ENCODE measurements at regions not wholly inside any gene's neighbourhood (a gene's known extent, or its start where the extent isn't known, plus 50 kb on each side); places are given as distances from the start of the nearest gene placed in this dataset.

DNA sequence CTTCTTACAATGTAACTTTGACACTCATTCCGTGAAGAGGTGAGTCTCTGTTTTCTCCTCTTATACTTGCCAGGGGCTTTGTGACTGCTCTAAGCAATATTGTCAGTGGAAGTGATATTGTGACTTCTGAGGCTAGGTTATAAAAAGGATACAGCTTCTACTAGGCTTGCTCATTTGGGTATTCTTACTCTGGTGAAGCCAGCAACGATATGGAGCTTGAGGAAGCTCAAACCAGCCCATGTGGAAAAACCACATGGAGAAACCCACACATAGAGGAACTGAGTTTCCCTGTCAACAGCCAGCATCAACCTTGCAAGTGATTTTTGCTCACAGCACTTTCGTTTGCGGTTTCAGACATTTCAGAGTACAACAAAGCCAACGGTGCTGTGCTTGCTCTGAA lies 149.6 kb upstream of the SEMA3E start:
- Histone ChIP-seq H2AK5ac (ENCODE audit: low read length, severe bottlenecking) (no peak overlapping the region), H4K8ac (ENCODE audit: low read length) (no peak overlapping the region), H2AFZ (ENCODE audit: low read depth, low read length) (no peak overlapping the region), H2BK5ac (ENCODE audit: low read depth, low read length, poor library complexity, severe bottlenecking) (no peak overlapping the region), H2BK12ac (ENCODE audit: low read length in 2 of 2) (no peak overlapping the region), H3K27ac (ENCODE audit: low read length, poor library complexity, severe bottlenecking) (no peak overlapping the region), H3K4me3 (ENCODE audit: insufficient read depth in 1 of 2, low read depth in 1 of 2, low read length in 2 of 2) (no peak overlapping the region), H2BK120ac (ENCODE audit: low read depth, low read length) (no peak overlapping the region), H4K91ac (ENCODE audit: low read length) (no peak overlapping the region), H3K27me3 (ENCODE audit: control insufficient read depth in 1 of 2, insufficient read depth in 1 of 2, low read length in 2 of 2) (no peaks in the 10 kb centered on the region), H3K14ac (ENCODE audit: low read length in 2 of 2) (no peak overlapping the region), H2BK15ac (ENCODE audit: low read depth, poor library complexity, severe bottlenecking) (no peak overlapping the region), H3K4me2 (ENCODE audit: low read length, poor library complexity, severe bottlenecking) (no peak overlapping the region), H3K9me3 (ENCODE audit: control insufficient read depth, low read length) (no peaks in the 10 kb centered on the region), H3K4ac (ENCODE audit: low read depth in 1 of 2, low read length in 2 of 2) (no peak overlapping the region), H3K36me3 (ENCODE audit: control insufficient read depth in 1 of 2, insufficient read depth in 2 of 2, low read depth in 1 of 2, low read length in 2 of 2) (no peaks in the 10 kb centered on the region), H3K18ac (ENCODE audit: low read depth in 1 of 2, low read length in 2 of 2) (no peak overlapping the region), H3K4me1 (ENCODE audit: control insufficient read depth, insufficient read depth, low read depth, low read length) (no peaks in the 10 kb centered on the region), H3K9ac (ENCODE audit: low read length) (no peak overlapping the region), H3K79me1 (replicated peaks; ENCODE audit: low read length, poor library complexity, severe bottlenecking) (no peaks in the 10 kb centered on the region), H3K23ac (ENCODE audit: low read length in 2 of 2) (no peak overlapping the region)
- DNase-seq = no peak
- WGBS = 94% methylated on average over 5 of the region's 5 CpGs

DNA sequence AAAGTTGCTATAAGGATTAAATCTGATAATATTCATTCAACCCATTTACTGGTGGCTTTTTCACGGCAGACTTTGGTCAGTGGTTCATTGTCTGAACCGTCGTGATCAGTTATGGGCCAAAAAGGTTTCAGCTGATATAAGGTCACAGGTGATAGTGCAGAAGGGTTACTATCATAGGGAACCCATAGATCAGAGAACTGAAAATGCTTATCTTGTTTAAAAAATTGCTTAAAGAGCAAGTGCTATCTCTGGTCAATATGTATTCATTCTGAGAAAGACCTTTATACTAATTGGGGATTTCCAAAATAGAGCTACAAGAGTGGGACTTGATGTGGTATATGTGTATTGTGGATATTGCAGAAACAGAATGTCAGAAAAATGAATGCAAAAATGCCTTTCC lies 147.8 kb upstream of the SEMA3E start:
- Histone ChIP-seq H4K8ac (ENCODE audit: low read length) (no peak overlapping the region), H2BK12ac (ENCODE audit: low read length in 2 of 2) (no peak overlapping the region), H3K9me3 (ENCODE audit: control insufficient read depth, low read length) (no peaks in the 10 kb centered on the region), H3K18ac (ENCODE audit: low read depth in 1 of 2, low read length in 2 of 2) (no peak overlapping the region), H3K36me3 (ENCODE audit: control insufficient read depth in 1 of 2, insufficient read depth in 2 of 2, low read depth in 1 of 2, low read length in 2 of 2) (no peaks in the 10 kb centered on the region), H3K14ac (ENCODE audit: low read length in 2 of 2) (no peak overlapping the region), H3K23ac (ENCODE audit: low read length in 2 of 2) (no peak overlapping the region), H3K79me1 (replicated peaks; ENCODE audit: low read length, poor library complexity, severe bottlenecking) (no peaks in the 10 kb centered on the region), H3K27me3 (ENCODE audit: control insufficient read depth in 1 of 2, insufficient read depth in 1 of 2, low read length in 2 of 2) (no peaks in the 10 kb centered on the region), H3K9ac (ENCODE audit: low read length) (no peak overlapping the region), H2AK5ac (ENCODE audit: low read length, severe bottlenecking) (no peak overlapping the region), H2BK120ac (ENCODE audit: low read depth, low read length) (no peak overlapping the region), H2AFZ (ENCODE audit: low read depth, low read length) (no peak overlapping the region), H3K4me1 (ENCODE audit: control insufficient read depth, insufficient read depth, low read depth, low read length) (no peaks in the 10 kb centered on the region), H2BK5ac (ENCODE audit: low read depth, low read length, poor library complexity, severe bottlenecking) (no peak overlapping the region), H3K4ac (ENCODE audit: low read depth in 1 of 2, low read length in 2 of 2) (no peak overlapping the region), H3K4me3 (ENCODE audit: insufficient read depth in 1 of 2, low read depth in 1 of 2, low read length in 2 of 2) (no peak overlapping the region), H3K4me2 (ENCODE audit: low read length, poor library complexity, severe bottlenecking) (no peak overlapping the region), H3K27ac (ENCODE audit: low read length, poor library complexity, severe bottlenecking) (no peak overlapping the region), H2BK15ac (ENCODE audit: low read depth, poor library complexity, severe bottlenecking) (no peak overlapping the region), H4K91ac (ENCODE audit: low read length) (no peak overlapping the region)
- no peak for DNase-seq
- 89% methylated on average over 3 of the region's 3 CpGs for whole genome bisulfite sequencing

DNA sequence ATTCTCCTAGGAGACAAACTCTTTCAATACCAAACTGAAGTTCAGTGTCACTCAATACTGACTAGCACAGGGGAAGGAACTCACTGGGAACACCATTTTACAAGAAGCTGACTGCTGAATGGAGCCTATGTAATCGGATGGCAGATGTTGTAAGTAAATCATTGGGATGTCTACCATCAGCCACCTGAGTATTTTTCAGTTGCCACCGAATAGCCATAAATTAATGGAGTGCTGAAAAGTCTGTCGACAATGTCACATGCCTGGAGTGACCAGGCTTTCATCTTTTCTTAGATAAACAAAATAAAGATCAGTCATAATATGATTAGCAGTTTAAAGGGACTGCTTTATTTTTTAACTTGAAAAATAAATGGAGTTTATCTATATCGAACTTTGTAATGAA lies 145.9 kb upstream of the SEMA3E start:
- Histone ChIP-seq H2BK120ac (ENCODE audit: low read depth, low read length) (no peak overlapping the region), H3K4ac (ENCODE audit: low read depth in 1 of 2, low read length in 2 of 2) (no peak overlapping the region), H2AFZ (ENCODE audit: low read depth, low read length) (no peak overlapping the region), H3K9me3 (ENCODE audit: control insufficient read depth, low read length) (no peaks in the 10 kb centered on the region), H3K4me1 (ENCODE audit: control insufficient read depth, insufficient read depth, low read depth, low read length) (no peaks in the 10 kb centered on the region), H3K4me3 (ENCODE audit: insufficient read depth in 1 of 2, low read depth in 1 of 2, low read length in 2 of 2) (no peak overlapping the region), H4K8ac (ENCODE audit: low read length) (no peak overlapping the region), H2AK5ac (ENCODE audit: low read length, severe bottlenecking) (no peak overlapping the region), H3K79me1 (replicated peaks; ENCODE audit: low read length, poor library complexity, severe bottlenecking) (no peaks in the 10 kb centered on the region), H3K9ac (ENCODE audit: low read length) (no peak overlapping the region), H2BK12ac (ENCODE audit: low read length in 2 of 2) (no peak overlapping the region), H3K36me3 (ENCODE audit: control insufficient read depth in 1 of 2, insufficient read depth in 2 of 2, low read depth in 1 of 2, low read length in 2 of 2) (no peaks in the 10 kb centered on the region), H3K23ac (ENCODE audit: low read length in 2 of 2) (no peak overlapping the region), H4K91ac (ENCODE audit: low read length) (no peak overlapping the region), H2BK15ac (ENCODE audit: low read depth, poor library complexity, severe bottlenecking) (no peak overlapping the region), H3K14ac (ENCODE audit: low read length in 2 of 2) (no peak overlapping the region), H3K4me2 (ENCODE audit: low read length, poor library complexity, severe bottlenecking) (no peak overlapping the region), H3K27ac (ENCODE audit: low read length, poor library complexity, severe bottlenecking) (no peak overlapping the region), H3K27me3 (ENCODE audit: control insufficient read depth in 1 of 2, insufficient read depth in 1 of 2, low read length in 2 of 2) (no peaks in the 10 kb centered on the region), H3K18ac (ENCODE audit: low read depth in 1 of 2, low read length in 2 of 2) (no peak overlapping the region), H2BK5ac (ENCODE audit: low read depth, low read length, poor library complexity, severe bottlenecking) (no peak overlapping the region)
- WGBS = 59% methylated on average over 2 of the region's 4 CpGs
- DNase-seq = no peak

DNA sequence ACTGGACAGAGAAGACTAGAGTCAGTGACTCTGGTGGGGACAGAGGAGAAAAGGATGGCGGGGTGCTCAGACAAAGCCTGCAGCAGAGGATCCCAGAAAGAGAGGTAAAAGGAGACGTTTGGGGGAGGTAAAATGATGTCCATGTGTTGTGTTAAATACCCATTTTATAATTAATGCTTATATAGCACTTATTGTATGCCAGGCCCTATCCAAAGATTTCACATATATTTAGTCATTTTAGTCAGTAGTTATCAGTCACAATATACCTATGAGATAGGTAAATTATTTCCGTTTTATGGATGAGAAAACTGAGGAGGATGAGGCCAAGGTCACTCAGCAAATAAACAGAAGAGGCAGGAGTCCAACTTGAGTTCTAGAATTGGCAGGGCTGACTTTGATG lies 144.6 kb upstream of the SEMA3E start:
- Histone ChIP-seq H3K18ac (ENCODE audit: low read depth in 1 of 2, low read length in 2 of 2) (no peak overlapping the region), H3K4me2 (ENCODE audit: low read length, poor library complexity, severe bottlenecking) (no peak overlapping the region), H3K36me3 (ENCODE audit: control insufficient read depth in 1 of 2, insufficient read depth in 2 of 2, low read depth in 1 of 2, low read length in 2 of 2) (no peaks in the 10 kb centered on the region), H2BK12ac (ENCODE audit: low read length in 2 of 2) (no peak overlapping the region), H3K27me3 (ENCODE audit: control insufficient read depth in 1 of 2, insufficient read depth in 1 of 2, low read length in 2 of 2) (no peaks in the 10 kb centered on the region), H2BK5ac (ENCODE audit: low read depth, low read length, poor library complexity, severe bottlenecking) (no peak overlapping the region), H3K4me1 (ENCODE audit: control insufficient read depth, insufficient read depth, low read depth, low read length) (no peaks in the 10 kb centered on the region), H2AFZ (ENCODE audit: low read depth, low read length) (no peak overlapping the region), H3K9ac (ENCODE audit: low read length) (no peak overlapping the region), H4K91ac (ENCODE audit: low read length) (no peak overlapping the region), H3K23ac (ENCODE audit: low read length in 2 of 2) (no peak overlapping the region), H3K9me3 (ENCODE audit: control insufficient read depth, low read length) (no peaks in the 10 kb centered on the region), H2BK120ac (ENCODE audit: low read depth, low read length) (no peak overlapping the region), H3K14ac (ENCODE audit: low read length in 2 of 2) (no peak overlapping the region), H2AK5ac (ENCODE audit: low read length, severe bottlenecking) (no peak overlapping the region), H3K4ac (ENCODE audit: low read depth in 1 of 2, low read length in 2 of 2) (no peak overlapping the region), H4K8ac (ENCODE audit: low read length) (no peak overlapping the region), H2BK15ac (ENCODE audit: low read depth, poor library complexity, severe bottlenecking) (no peak overlapping the region), H3K4me3 (ENCODE audit: insufficient read depth in 1 of 2, low read depth in 1 of 2, low read length in 2 of 2) (no peak overlapping the region), H3K27ac (ENCODE audit: low read length, poor library complexity, severe bottlenecking) (no peak overlapping the region), H3K79me1 (replicated peaks; ENCODE audit: low read length, poor library complexity, severe bottlenecking) (no peaks in the 10 kb centered on the region)
- no peak for DNase-seq
- WGBS = 100% methylated on average over 1 of the region's 3 CpGs

All from mesenchymal stem cell (in vitro differentiated cells and primary cell).